ENCODE measurements at regions not wholly inside any gene's neighbourhood (a gene's known extent, or its start where the extent isn't known, plus 50 kb on each side); places are given as distances from the start of the nearest gene placed in this dataset.

DNA sequence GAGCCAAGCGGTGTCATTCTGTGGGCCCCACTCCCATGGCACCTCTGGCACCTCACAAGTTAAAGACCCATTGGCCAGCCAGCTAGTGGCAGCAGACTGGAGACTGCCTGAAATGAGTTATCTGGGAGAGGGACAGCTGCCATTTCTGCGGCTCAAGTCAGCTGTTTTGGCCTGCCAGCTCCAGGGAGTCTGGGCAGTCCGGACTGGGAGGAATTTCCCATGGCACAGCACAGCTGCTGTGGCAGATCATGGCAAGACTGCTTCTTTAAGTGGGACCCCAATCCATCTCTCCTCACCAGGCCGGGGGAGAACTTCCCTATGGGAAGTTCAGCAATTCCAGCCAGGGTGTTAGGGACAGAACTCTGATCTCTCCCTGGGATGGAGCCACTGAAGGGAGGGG, 2187.6 kb upstream of the CELF4 start:
- TF ChIP-seq, protein P1, sequence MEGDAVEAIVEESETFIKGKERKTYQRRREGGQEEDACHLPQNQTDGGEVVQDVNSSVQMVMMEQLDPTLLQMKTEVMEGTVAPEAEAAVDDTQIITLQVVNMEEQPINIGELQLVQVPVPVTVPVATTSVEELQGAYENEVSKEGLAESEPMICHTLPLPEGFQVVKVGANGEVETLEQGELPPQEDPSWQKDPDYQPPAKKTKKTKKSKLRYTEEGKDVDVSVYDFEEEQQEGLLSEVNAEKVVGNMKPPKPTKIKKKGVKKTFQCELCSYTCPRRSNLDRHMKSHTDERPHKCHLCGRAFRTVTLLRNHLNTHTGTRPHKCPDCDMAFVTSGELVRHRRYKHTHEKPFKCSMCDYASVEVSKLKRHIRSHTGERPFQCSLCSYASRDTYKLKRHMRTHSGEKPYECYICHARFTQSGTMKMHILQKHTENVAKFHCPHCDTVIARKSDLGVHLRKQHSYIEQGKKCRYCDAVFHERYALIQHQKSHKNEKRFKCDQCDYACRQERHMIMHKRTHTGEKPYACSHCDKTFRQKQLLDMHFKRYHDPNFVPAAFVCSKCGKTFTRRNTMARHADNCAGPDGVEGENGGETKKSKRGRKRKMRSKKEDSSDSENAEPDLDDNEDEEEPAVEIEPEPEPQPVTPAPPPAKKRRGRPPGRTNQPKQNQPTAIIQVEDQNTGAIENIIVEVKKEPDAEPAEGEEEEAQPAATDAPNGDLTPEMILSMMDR (conservative IDR thresholded peaks at IDR 0.05 in 1 of 2, IDR thresholded peaks at IDR 0.05 in 1 of 2; ENCODE audit: extremely low read depth in 1 of 2, insufficient read depth in 1 of 2, low read depth in 1 of 2, low read length in 2 of 2), result no peak
- no peak for TF ChIP-seq EZH2 (IDR thresholded peaks at IDR 0.05; ENCODE audit: borderline replicate concordance, low read length)
